ENCODE measurements at regions not wholly inside any gene's neighbourhood (a gene's known extent, or its start where the extent isn't known, plus 50 kb on each side); places are given as distances from the start of the nearest gene placed in this dataset.

- TF ChIP-seq CTCF (IDR thresholded peaks at IDR 0.05) (no peak), EZH2 (IDR thresholded peaks at IDR 0.05) (no peak)
Observed at GRCh38 chr13:84400706-84401105, 518.4 kb upstream of the SLITRK1 start.
